ENCODE measurements at regions not wholly inside any gene's neighbourhood (a gene's known extent, or its start where the extent isn't known, plus 50 kb on each side); places are given as distances from the start of the nearest gene placed in this dataset.

GRCh38 chr1:232248276-232248820, 381.6 kb downstream of the SIPA1L2 start:
- no peak overlapping the region for H3K27ac ChIP-seq (ENCODE audit: control insufficient read depth, insufficient read depth, low read length)
- H3K27me3 ChIP-seq (ENCODE audit: control insufficient read depth, extremely low read depth, insufficient read depth, low read length), result peaks cover 5% of the 10 kb centered on the region
- DNase-seq (ENCODE audit: low read depth, low spot score) (no peak), FAIRE-seq (no peak)
- dilution Hi-C loops (cut with MboI; ENCODE audit: extremely low pct_ligation_motif_present, low sequenced_read_pairs), result no loop called here
- H3K79me2 ChIP-seq (ENCODE audit: control insufficient read depth, insufficient read depth, low read length), result no peaks in the 10 kb centered on the region
- H3K9me1 ChIP-seq (ENCODE audit: control insufficient read depth, extremely low read depth, insufficient read depth, low read length), result no peaks in the 10 kb centered on the region
- H2AFZ ChIP-seq (ENCODE audit: control insufficient read depth, low read length), result no peak overlapping the region
- no peaks in the 10 kb centered on the region for H4K20me1 ChIP-seq (ENCODE audit: control insufficient read depth, extremely low read depth, insufficient read depth, low read length)
- H3K4me1 ChIP-seq (ENCODE audit: control insufficient read depth, extremely low read depth, insufficient read depth, low read length), result no peaks in the 10 kb centered on the region
- no peaks in the 10 kb centered on the region for H3K36me3 ChIP-seq (ENCODE audit: control insufficient read depth in 2 of 2, extremely low read depth in 1 of 2, insufficient read depth in 2 of 2, low read length in 2 of 2)
- TF ChIP-seq EZH2 (IDR thresholded peaks at IDR 0.05; ENCODE audit: low read length) (no peak), CTCF (optimal IDR thresholded peaks at IDR 0.05 in 1 of 3, IDR thresholded peaks at IDR 0.05 in 1 of 3, conservative IDR thresholded peaks at IDR 0.05 in 1 of 3; ENCODE audit: extremely low read depth in 1 of 3, insufficient read depth in 2 of 3, low read length in 3 of 3) (no peak)
- H3K9me3 ChIP-seq (ENCODE audit: control insufficient read depth, low read depth, low read length), result no peaks in the 10 kb centered on the region
- H3K9ac ChIP-seq (ENCODE audit: control insufficient read depth, extremely low read depth, insufficient read depth, low read length), result no peak overlapping the region
- H3K4me2 ChIP-seq (ENCODE audit: control insufficient read depth, extremely low read depth, insufficient read depth, low read depth, low read length), result no peak overlapping the region
- no peak overlapping the region for H3K4me3 ChIP-seq (ENCODE audit: control insufficient read depth in 2 of 3, extremely low read depth in 1 of 3, insufficient read depth in 2 of 3, low read depth in 1 of 3, low read length in 3 of 3)

GRCh38 chr1:232247669-232248068, 382.3 kb downstream of the SIPA1L2 start:
- H3K4me2 ChIP-seq (ENCODE audit: control insufficient read depth, extremely low read depth, insufficient read depth, low read depth, low read length), result no peak overlapping the region
- no peaks in the 10 kb centered on the region for H4K20me1 ChIP-seq (ENCODE audit: control insufficient read depth, extremely low read depth, insufficient read depth, low read length)
- TF ChIP-seq EZH2 (IDR thresholded peaks at IDR 0.05; ENCODE audit: low read length), result no peak
- H3K36me3 ChIP-seq (ENCODE audit: control insufficient read depth in 2 of 2, extremely low read depth in 1 of 2, insufficient read depth in 2 of 2, low read length in 2 of 2), result no peaks in the 10 kb centered on the region
- H3K27ac ChIP-seq (ENCODE audit: control insufficient read depth, insufficient read depth, low read length), result no peak overlapping the region
- dilution Hi-C loops (cut with MboI; ENCODE audit: extremely low pct_ligation_motif_present, low sequenced_read_pairs), result no loop called here
- FAIRE-seq, result no peak
- no peaks in the 10 kb centered on the region for H3K79me2 ChIP-seq (ENCODE audit: control insufficient read depth, insufficient read depth, low read length)
- no peaks in the 10 kb centered on the region for H3K9me3 ChIP-seq (ENCODE audit: control insufficient read depth, low read depth, low read length)
- no peak overlapping the region for H2AFZ ChIP-seq (ENCODE audit: control insufficient read depth, low read length)
- DNase-seq (ENCODE audit: low read depth, low spot score), result no peak
- H3K4me1 ChIP-seq (ENCODE audit: control insufficient read depth, extremely low read depth, insufficient read depth, low read length), result no peaks in the 10 kb centered on the region
- no peaks in the 10 kb centered on the region for H3K9me1 ChIP-seq (ENCODE audit: control insufficient read depth, extremely low read depth, insufficient read depth, low read length)
- H3K9ac ChIP-seq (ENCODE audit: control insufficient read depth, extremely low read depth, insufficient read depth, low read length), result no peak overlapping the region
- peaks cover 5% of the 10 kb centered on the region for H3K27me3 ChIP-seq (ENCODE audit: control insufficient read depth, extremely low read depth, insufficient read depth, low read length)
- no peak overlapping the region for H3K4me3 ChIP-seq (ENCODE audit: control insufficient read depth in 2 of 3, extremely low read depth in 1 of 3, insufficient read depth in 2 of 3, low read depth in 1 of 3, low read length in 3 of 3)

GRCh38 chr1:232244426-232244825, 385.5 kb downstream of the SIPA1L2 start:
- H3K79me2 ChIP-seq (ENCODE audit: control insufficient read depth, insufficient read depth, low read length), result no peaks in the 10 kb centered on the region
- no peak overlapping the region for H3K9ac ChIP-seq (ENCODE audit: control insufficient read depth, extremely low read depth, insufficient read depth, low read length)
- no peaks in the 10 kb centered on the region for H4K20me1 ChIP-seq (ENCODE audit: control insufficient read depth, extremely low read depth, insufficient read depth, low read length)
- TF ChIP-seq EZH2 (IDR thresholded peaks at IDR 0.05; ENCODE audit: low read length), result no peak
- no peak for TF ChIP-seq CTCF (optimal IDR thresholded peaks at IDR 0.05 in 1 of 3, IDR thresholded peaks at IDR 0.05 in 1 of 3, conservative IDR thresholded peaks at IDR 0.05 in 1 of 3; ENCODE audit: extremely low read depth in 1 of 3, insufficient read depth in 2 of 3, low read length in 3 of 3)
- no peak for DNase-seq (ENCODE audit: low read depth, low spot score)
- no peaks in the 10 kb centered on the region for H3K36me3 ChIP-seq (ENCODE audit: control insufficient read depth in 2 of 2, extremely low read depth in 1 of 2, insufficient read depth in 2 of 2, low read length in 2 of 2)
- no peak overlapping the region for H2AFZ ChIP-seq (ENCODE audit: control insufficient read depth, low read length)
- no peaks in the 10 kb centered on the region for H3K4me1 ChIP-seq (ENCODE audit: control insufficient read depth, extremely low read depth, insufficient read depth, low read length)
- no peaks in the 10 kb centered on the region for H3K9me1 ChIP-seq (ENCODE audit: control insufficient read depth, extremely low read depth, insufficient read depth, low read length)
- FAIRE-seq, result no peak
- no peak overlapping the region for H3K4me2 ChIP-seq (ENCODE audit: control insufficient read depth, extremely low read depth, insufficient read depth, low read depth, low read length)
- H3K4me3 ChIP-seq (ENCODE audit: control insufficient read depth in 2 of 3, extremely low read depth in 1 of 3, insufficient read depth in 2 of 3, low read depth in 1 of 3, low read length in 3 of 3), result no peak overlapping the region
- dilution Hi-C loops (cut with MboI; ENCODE audit: extremely low pct_ligation_motif_present, low sequenced_read_pairs), result no loop called here
- H3K9me3 ChIP-seq (ENCODE audit: control insufficient read depth, low read depth, low read length), result no peaks in the 10 kb centered on the region
- peaks cover 5% of the 10 kb centered on the region for H3K27me3 ChIP-seq (ENCODE audit: control insufficient read depth, extremely low read depth, insufficient read depth, low read length)
- no peak overlapping the region for H3K27ac ChIP-seq (ENCODE audit: control insufficient read depth, insufficient read depth, low read length)

Measured in keratinocyte (primary cell).